ENCODE measurements at regions not wholly inside any gene's neighbourhood (a gene's known extent, or its start where the extent isn't known, plus 50 kb on each side); places are given as distances from the start of the nearest gene placed in this dataset.

DNA sequence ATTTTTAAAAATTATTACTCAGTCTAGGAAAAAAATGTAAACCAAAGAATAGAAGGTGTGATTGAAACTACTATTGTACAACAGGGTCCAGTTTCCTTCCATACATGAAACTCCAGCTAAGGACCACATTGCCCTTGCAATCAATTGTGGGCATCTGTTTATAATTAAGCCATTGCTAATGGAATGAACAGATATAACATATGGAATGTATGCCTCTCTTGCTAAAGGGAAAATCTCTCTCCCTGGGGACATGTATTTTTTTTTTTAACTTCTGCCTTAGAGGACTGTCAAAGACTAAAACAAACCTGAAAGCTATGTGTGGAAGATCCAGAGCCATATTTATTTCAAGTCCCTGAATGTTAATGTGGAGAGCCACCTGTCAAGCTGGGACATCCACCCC lies 336.8 kb upstream of the MANEA start:
- H3K4me1 ChIP-seq (ENCODE audit: control insufficient read depth, extremely low read depth, insufficient read depth, low read length): no peaks in the 10 kb centered on the region
- no peaks in the 10 kb centered on the region for H3K9me1 ChIP-seq (replicated peaks; ENCODE audit: control insufficient read depth, extremely low read depth, insufficient read depth, low read length)
- intact Hi-C loops (cut with micrococcal nuclease): no loop called here
- no peak for DNase-seq (ENCODE audit: low read depth, low spot score)
- no peaks in the 10 kb centered on the region for H3K36me3 ChIP-seq (ENCODE audit: control insufficient read depth in 2 of 2, extremely low read depth in 1 of 2, insufficient read depth in 2 of 2, low read length in 2 of 2)
- no peak overlapping the region for H3K27ac ChIP-seq (ENCODE audit: insufficient read depth, low read depth, low read length)
- BruUV-seq (replicated peaks): no TSS peak
- no peaks in the 10 kb centered on the region for H3K79me2 ChIP-seq (ENCODE audit: control insufficient read depth, insufficient read depth, low read length)
- no peaks in the 10 kb centered on the region for H3K9me3 ChIP-seq (replicated peaks; ENCODE audit: control insufficient read depth, insufficient read depth, low read length)
- no peak overlapping the region for H3K9ac ChIP-seq (replicated peaks; ENCODE audit: extremely low read depth, insufficient read depth, low read length)
- H4K20me1 ChIP-seq (replicated peaks; ENCODE audit: control insufficient read depth, extremely low read depth, insufficient read depth, low read length): no peaks in the 10 kb centered on the region
- dilution Hi-C loops (cut with MboI; ENCODE audit: extremely low pct_ligation_motif_present, low sequenced_read_pairs): no loop called here
- H3K27me3 ChIP-seq (ENCODE audit: control insufficient read depth in 2 of 2, insufficient read depth in 2 of 2, low read length in 2 of 2): no peaks in the 10 kb centered on the region
- H3K4me2 ChIP-seq (ENCODE audit: insufficient read depth, low read length): no peak overlapping the region
- H2AFZ ChIP-seq (ENCODE audit: low read depth, low read length): no peak overlapping the region
- no peak for FAIRE-seq
- TF ChIP-seq POLR2AphosphoS5 (IDR thresholded peaks at IDR 0.05; ENCODE audit: insufficient read depth, low read depth, low read length) (no peak), EZH2 (IDR thresholded peaks at IDR 0.05; ENCODE audit: borderline replicate concordance, low read depth, low read length, severe bottlenecking) (no peak), MYC (IDR thresholded peaks at IDR 0.05; ENCODE audit: low read depth, low read length) (no peak), POLR2A (IDR thresholded peaks at IDR 0.05; ENCODE audit: low read depth, low read length) (no peak), JUN (IDR thresholded peaks at IDR 0.05; ENCODE audit: borderline replicate concordance, insufficient read depth, insufficient read length, low read depth) (no peak), GATA2 (IDR thresholded peaks at IDR 0.05; ENCODE audit: insufficient read depth, insufficient read length, low read depth, low read length) (no peak), FOS (IDR thresholded peaks at IDR 0.05; ENCODE audit: borderline replicate concordance, insufficient read depth, low read length) (no peak), CTCF (IDR thresholded peaks at IDR 0.05; ENCODE audit: extremely low read depth in 1 of 2, insufficient read depth in 1 of 2, low read depth in 1 of 2, low read length in 2 of 2) (no peak)
- TF ChIP-seq, protein P1, sequence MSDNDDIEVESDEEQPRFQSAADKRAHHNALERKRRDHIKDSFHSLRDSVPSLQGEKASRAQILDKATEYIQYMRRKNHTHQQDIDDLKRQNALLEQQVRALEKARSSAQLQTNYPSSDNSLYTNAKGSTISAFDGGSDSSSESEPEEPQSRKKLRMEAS (IDR thresholded peaks at IDR 0.05; ENCODE audit: insufficient read depth, insufficient read length): no peak
- ChIA-PET CTCF (no interaction called here), POLR2A (no interaction called here)
- no peak overlapping the region for H3K4me3 ChIP-seq (replicated peaks in 1 of 3; ENCODE audit: insufficient read depth in 1 of 3, low read depth in 1 of 3, low read length in 3 of 3)

Measured in endothelial cell of umbilical vein (primary cell).